ENCODE measurements at regions not wholly inside any gene's neighbourhood (a gene's known extent, or its start where the extent isn't known, plus 50 kb on each side); places are given as distances from the start of the nearest gene placed in this dataset.

GRCh38 chr10:42422911-42423310 lies 215.5 kb downstream of the ZNF33B start:
- BruUV-seq (replicated peaks), result no TSS peak
- no peak for FAIRE-seq
- no peak for TF ChIP-seq ZFP36 (IDR thresholded peaks at IDR 0.05; ENCODE audit: low read depth, low read length, partially characterized antibody)
- TF ChIP-seq POLR3A (IDR thresholded peaks at IDR 0.05; ENCODE audit: borderline replicate concordance, extremely low read depth, insufficient read depth, insufficient read length), result no peak
- no peak for TF ChIP-seq SIN3A (IDR thresholded peaks at IDR 0.05; ENCODE audit: borderline replicate concordance in 2 of 2, control insufficient read depth in 1 of 2, low read depth in 2 of 2, low read length in 2 of 2)
- TF ChIP-seq ZNF133 (CRISPR knock-in tag; IDR thresholded peaks at IDR 0.05), result no peak
- TF ChIP-seq TOE1 (IDR thresholded peaks at IDR 0.05; ENCODE audit: borderline replicate concordance), result no peak
- TF ChIP-seq TOE1 (CRISPR knock-in tag; IDR thresholded peaks at IDR 0.05; ENCODE audit: borderline replicate concordance, low read depth), result no peak
- TF ChIP-seq C11orf30 (IDR thresholded peaks at IDR 0.05; ENCODE audit: low read depth), result no peak
- no peak for TF ChIP-seq E2F8 (IDR thresholded peaks at IDR 0.05; ENCODE audit: low read depth, partially characterized antibody)
- no peak for TF ChIP-seq EWSR1 (IDR thresholded peaks at IDR 0.05; ENCODE audit: borderline replicate concordance, low read depth, partially characterized antibody)
- no peak for TF ChIP-seq ZNF3 (CRISPR knock-in tag; IDR thresholded peaks at IDR 0.05)
- TF ChIP-seq PRMT5 (CRISPR knock-in tag; IDR thresholded peaks at IDR 0.05), result no peak
- no peak for TF ChIP-seq ZBTB34 (CRISPR knock-in tag; IDR thresholded peaks at IDR 0.05)

More at GRCh38 chr10:42422911-42423310, 215.5 kb downstream of the ZNF33B start:
- intact Hi-C loops (cut with micrococcal nuclease) (no loop called here), in situ Hi-C loops (cut with MboI) (no loop called here)
- WGBS (ENCODE audit: insufficient coverage, low coverage, missing lambda C conversion rate), result 7% methylated on average over 5 of the region's 5 CpGs
- Histone ChIP-seq H3K79me2 (ENCODE audit: control insufficient read depth, insufficient read depth, low read length) (no peaks in the 10 kb centered on the region), H3K9me1 (ENCODE audit: control insufficient read depth, insufficient read depth, low read length) (no peaks in the 10 kb centered on the region), H3K27me3 (ENCODE audit: control insufficient read depth in 2 of 2, insufficient read depth in 2 of 2, low read length in 2 of 2) (no peaks in the 10 kb centered on the region), H3K4me2 (ENCODE audit: insufficient read depth, low read length) (no peak overlapping the region), H3K36me3 (ENCODE audit: control insufficient read depth, insufficient read depth, low read length) (no peaks in the 10 kb centered on the region), H3K9me3 (replicated peaks; ENCODE audit: control insufficient read depth, insufficient read depth, low read depth, low read length) (no peaks in the 10 kb centered on the region; the same call in 1 of the 2 replicates), H3K4me1 (replicated peaks in 1 of 2; ENCODE audit: control insufficient read depth in 2 of 2, insufficient read depth in 2 of 2, low read length in 2 of 2) (no peaks in the 10 kb centered on the region), H3K27ac (ENCODE audit: extremely low read depth, low read depth, low read length) (no peak overlapping the region), H3K4me3 (no peak overlapping the region), H3K9ac (ENCODE audit: insufficient read depth in 1 of 2, low read depth in 2 of 2, low read length in 2 of 2) (no peak overlapping the region), H4K20me1 (replicated peaks; ENCODE audit: control insufficient read depth, insufficient read depth, low read length) (no peaks in the 10 kb centered on the region), H2AFZ (ENCODE audit: low read depth, low read length) (no peak overlapping the region)
- CTCF ChIA-PET (ENCODE audit: low intra/inter-chr PET ratio), result no interaction called here
- POLR2A ChIA-PET, result no interaction called here
- ATAC-seq (no peak), DNase-seq (ENCODE audit: extremely low read depth in 1 of 4, low spot score in 3 of 4) (no peak)

All from K562 (cell line).